Midbrain (tissue), 1 donor: ENCODE measurements at regions not wholly inside any gene's neighbourhood (a gene's known extent, or its start where the extent isn't known, plus 50 kb on each side); places are given as distances from the start of the nearest gene placed in this dataset.
A peak's percentile ranks its signal among the peaks of the same experiment; 100 is the strongest.

Experiments
- DNase-seq: peaks from one replicate; lab custom pipeline; 2025; lab: John Stamatoyannopoulos, UW

- DNase-seq = no peak
Observed at GRCh38 chr1:200252531-200252930, 157.3 kb downstream of the ZNF281 start.

- DNase-seq = no peak
Observed at GRCh38 chr1:200250469-200250868, 159.4 kb downstream of the ZNF281 start.

- DNase-seq = no peak
Observed at GRCh38 chr1:200248541-200248940, 161.3 kb downstream of the ZNF281 start.

- no peak for DNase-seq
Observed at GRCh38 chr1:200247518-200247917, 162.3 kb downstream of the ZNF281 start.

- no peak for DNase-seq
Observed at GRCh38 chr1:200245473-200245872, 164.4 kb downstream of the ZNF281 start.

GRCh38 chr1:200243042-200243437, 166.8 kb downstream of the ZNF281 start:
- peak; percentile 4 for DNase-seq

- DNase-seq = no peak
Observed at GRCh38 chr1:200242110-200243041, 167.5 kb downstream of the ZNF281 start.

- DNase-seq = no peak
Observed at GRCh38 chr1:200240656-200241055, 169.2 kb downstream of the ZNF281 start.

GRCh38 chr1:200238311-200238710, 171.5 kb downstream of the ZNF281 start:
- no peak for DNase-seq

GRCh38 chr1:200237066-200237465, 172.8 kb downstream of the ZNF281 start:
- DNase-seq = no peak

GRCh38 chr1:200234938-200235337, 174.9 kb downstream of the ZNF281 start:
- DNase-seq = no peak

GRCh38 chr1:200233393-200233792, 176.4 kb downstream of the ZNF281 start:
- no peak for DNase-seq

- DNase-seq = no peak
Observed at GRCh38 chr1:200231787-200232231, 178.0 kb downstream of the ZNF281 start.

- DNase-seq = no peak
Observed at GRCh38 chr1:200230671-200231070, 179.2 kb downstream of the ZNF281 start.

GRCh38 chr1:200228486-200228885, 181.3 kb downstream of the ZNF281 start:
- DNase-seq = no peak

GRCh38 chr1:200228081-200228480, 181.8 kb downstream of the ZNF281 start:
- no peak for DNase-seq
